GM19351 (cell line): ENCODE measurements at regions not wholly inside any gene's neighbourhood (a gene's known extent, or its start where the extent isn't known, plus 50 kb on each side); places are given as distances from the start of the nearest gene placed in this dataset.
"Not testable (repeated sequence)": the region's sequence is repeated elsewhere in the genome, so short reads cannot be mapped to it uniquely, and the experiment has no call there.

ENCODE experiments used
- ATAC-seq: cut with Tn5 transposase; IDR thresholded peaks from one replicate; pipeline ENCODE4 v1.9.1; 2021; ENCODE audit warnings: mild to moderate bottlenecking, moderate library complexity; ENCODE audit not compliant: unreplicated experiment

DNA sequence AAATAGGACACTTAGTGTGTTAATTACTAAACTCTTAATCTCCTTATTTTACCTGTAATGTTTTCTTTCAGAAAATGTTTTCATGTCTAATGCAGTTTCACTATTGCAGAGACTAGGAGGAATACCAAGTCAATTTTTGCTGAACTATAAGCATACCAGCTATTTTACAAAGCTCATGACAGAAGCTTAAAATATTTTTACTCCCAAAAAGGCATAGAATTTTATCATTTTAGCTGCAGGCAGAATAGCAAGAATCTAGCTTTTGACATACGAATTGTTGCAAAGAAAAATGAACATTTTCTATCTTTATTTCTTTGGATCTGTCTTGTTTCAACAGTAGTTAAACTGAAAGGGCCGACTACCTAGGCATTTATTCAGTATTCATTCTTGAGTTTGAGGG, 366.9 kb downstream of the FAT3 start:
- no peak for ATAC-seq

DNA sequence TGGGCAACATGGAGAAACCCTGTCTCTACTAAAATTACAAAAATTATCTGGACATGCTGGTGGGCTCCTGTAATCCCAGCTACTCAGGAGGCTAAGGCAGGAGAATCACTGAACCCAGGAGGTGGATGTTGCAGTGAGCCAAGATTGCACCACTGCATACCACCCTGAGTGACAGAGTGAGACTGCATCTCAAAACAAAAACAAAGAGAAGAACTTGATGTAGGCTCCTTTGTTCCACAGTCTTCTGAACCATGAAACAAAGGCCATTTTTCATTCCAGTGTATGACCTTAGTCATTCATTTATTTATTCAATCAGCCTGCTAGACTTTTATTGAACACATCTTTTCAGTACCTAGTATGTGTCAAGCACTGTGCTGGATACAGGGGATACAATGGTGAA, 369.6 kb downstream of the FAT3 start:
- ATAC-seq, result no peak

DNA sequence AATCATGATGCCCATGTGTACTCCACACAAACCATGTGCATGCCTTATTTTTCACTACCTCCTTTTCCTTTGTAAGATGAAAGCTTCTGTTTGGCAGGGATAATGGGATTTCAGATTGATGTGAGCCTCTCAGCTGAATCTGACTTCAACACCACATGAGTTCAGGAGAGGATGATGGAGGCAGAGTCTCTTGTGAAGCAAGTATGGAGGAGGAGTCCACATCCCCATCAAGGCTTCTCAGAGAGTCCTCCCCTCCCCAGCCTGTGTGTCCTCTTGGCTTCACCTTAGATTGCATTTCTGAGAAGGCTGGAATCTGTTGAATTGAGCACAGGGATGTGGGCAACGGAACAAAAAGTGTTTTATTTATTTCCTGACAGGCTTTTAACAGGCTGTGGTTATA, 370.4 kb downstream of the FAT3 start:
- ATAC-seq, result no peak

DNA sequence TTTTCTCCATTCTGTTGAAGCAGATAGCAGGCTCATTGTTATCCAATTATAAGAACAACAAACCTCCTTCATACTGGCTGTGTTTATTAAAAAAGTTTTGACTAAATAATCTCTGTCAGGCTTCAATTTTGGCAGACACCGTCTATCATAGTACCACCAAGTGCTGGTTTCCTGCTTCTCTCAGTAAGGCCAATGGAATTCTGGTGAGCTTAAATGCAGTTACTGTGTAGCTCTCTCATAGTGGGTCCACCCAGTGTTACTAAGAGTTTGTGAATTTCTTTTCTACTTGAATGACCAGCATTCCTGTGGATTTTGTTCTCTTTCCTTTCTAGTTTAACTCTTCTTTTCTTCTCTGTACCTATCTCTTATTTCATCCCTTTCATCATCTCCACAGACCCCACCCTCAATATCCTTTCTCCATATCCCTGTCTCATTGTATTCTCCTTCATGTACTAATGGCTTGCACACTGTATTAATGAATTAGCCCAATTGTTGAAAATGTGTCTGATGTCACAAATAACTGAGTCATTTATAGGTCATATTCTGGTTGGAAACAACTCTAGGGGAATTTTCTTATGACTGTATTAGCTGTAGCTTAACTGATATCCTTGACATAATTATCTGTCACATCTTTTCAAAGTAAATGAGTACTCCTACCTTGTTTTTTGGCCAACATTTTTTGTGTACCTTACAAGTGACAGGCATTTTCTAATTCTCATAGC, 372.1 kb downstream of the FAT3 start:
- no peak for ATAC-seq

DNA sequence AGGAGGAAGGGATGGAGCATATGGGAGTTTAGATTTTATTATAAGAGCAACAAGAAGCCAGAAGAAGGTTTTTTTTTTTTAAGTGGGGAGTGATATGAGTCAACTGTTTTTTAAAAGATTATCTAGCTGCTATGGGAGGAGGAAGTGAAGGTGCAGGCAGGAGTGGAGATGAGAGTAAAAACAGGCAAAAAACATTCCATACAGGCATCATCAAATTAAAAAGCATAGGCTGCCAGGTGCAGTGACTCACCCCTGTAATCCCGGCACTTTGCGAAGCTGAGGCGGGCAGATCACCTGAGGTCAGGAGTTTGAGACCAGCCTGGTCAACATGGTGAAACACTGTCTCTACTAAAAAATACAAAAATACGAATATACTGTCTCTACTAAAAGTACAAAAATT, 368.4 kb upstream of the MTNR1B start:
- no peak for ATAC-seq

DNA sequence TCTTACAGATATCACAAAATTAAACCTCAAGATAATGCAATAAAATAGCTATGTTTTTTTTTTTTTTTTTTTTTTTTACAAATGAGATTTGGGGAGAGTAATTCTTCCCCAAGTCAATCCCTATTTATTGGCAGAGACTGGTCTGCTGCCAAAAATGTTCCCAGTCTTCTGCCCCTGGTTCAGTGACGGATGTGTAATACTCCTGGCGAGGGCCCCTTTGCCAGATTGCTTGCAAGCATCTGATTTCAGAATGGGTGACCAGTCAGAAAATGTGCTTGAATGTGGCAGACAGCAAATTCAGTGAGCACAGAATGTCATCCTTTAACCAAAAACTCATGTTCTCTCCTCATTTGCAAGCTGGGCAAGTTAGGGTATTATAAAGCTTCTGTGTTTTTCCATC, 363.8 kb upstream of the MTNR1B start:
- no peak for ATAC-seq

GRCh38 chr11:92607969-92608722, 361.3 kb upstream of the MTNR1B start:
- no peak for ATAC-seq

GRCh38 chr11:92611157-92611556, 358.3 kb upstream of the MTNR1B start:
- no peak for ATAC-seq

DNA sequence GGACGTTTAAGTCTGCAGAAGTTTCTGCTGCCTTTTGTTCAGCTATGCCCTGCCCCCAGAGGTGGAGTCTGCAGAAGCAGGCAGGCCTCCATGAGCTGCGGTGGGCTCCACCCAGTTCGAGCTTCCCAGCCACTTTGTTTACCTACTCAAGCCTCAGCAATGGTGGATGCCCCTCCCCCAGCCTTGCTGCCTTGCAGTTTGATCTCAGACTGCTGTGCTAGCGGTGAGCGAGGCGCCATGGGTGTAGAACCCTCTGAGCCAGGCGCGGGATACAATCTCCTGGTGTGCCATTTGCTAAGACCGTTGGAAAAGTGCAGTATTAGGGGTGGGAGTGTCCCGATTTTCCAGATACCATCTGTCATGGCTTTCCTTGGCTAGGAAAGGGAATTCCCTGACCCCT, 351.4 kb upstream of the MTNR1B start:
- not testable (repeated sequence) for ATAC-seq

GRCh38 chr11:92623055-92623454, 346.4 kb upstream of the MTNR1B start:
- ATAC-seq, result no peak

DNA sequence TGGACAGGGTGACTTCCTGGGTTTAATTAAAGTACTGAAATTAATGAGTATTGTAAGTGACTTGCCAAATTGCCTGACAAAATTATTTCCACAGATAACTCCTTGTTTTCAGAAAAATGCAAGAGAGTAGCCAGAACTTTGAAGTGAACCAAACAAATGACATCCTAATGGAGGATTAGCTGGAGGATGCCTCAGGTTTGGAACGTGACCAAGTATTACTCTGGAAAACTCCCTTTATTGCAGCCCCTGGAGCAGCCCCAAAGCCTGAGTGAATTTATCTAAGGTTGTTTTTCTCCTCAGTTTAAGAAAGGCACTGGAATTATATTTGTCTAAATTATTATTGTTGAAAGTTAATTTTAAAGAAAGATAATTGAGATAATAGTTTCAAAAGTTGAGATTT, 343.6 kb upstream of the MTNR1B start:
- ATAC-seq, result no peak

DNA sequence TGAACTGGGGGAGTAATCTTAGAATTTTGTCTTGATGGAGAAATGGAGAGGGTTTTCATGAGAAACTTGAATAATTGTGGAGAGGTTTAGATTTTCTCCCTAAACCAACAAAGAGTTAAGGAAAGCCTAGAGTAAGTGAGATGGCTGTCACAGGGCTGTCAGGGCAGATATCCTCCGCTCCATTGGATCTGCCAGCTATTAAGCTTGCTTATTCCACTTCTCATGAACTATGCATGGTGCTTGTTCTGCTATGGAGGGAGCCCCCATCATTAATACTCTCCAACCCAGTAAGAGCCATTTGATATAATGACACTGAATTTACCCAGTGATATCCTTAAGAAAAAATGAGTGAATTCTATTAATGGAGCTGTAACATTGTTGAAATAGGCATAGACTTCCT, 342.8 kb upstream of the MTNR1B start:
- ATAC-seq, result no peak

DNA sequence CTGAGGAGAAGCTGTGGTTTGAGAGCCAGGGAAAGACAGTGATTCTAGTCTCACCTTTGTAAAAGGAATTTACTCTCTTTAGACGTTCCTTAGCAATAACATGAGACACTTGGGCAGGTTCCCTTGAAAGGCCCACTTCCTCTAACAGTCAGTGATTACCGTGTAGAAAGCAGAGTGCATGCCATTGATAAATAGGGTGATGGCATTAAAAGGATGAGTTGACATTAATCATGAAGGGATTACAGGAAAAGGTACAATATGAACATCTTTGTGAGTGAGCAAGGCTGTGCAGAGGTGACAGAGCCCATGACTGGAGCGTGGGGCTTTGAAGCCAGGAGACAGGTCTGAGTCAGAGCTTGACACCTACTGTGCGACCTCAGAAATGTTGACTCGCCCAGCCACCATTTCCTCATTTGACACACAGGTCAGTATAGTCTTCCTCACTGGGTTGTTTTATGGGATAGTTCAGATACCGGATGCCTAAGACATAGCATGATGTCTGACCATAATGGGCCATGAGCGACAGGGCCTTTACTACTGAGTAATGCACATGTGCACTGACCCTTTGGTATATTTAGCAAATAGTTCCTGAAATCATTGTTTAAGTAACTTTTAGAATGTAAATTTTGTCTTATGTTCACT, 341.7 kb upstream of the MTNR1B start:
- no peak for ATAC-seq

DNA sequence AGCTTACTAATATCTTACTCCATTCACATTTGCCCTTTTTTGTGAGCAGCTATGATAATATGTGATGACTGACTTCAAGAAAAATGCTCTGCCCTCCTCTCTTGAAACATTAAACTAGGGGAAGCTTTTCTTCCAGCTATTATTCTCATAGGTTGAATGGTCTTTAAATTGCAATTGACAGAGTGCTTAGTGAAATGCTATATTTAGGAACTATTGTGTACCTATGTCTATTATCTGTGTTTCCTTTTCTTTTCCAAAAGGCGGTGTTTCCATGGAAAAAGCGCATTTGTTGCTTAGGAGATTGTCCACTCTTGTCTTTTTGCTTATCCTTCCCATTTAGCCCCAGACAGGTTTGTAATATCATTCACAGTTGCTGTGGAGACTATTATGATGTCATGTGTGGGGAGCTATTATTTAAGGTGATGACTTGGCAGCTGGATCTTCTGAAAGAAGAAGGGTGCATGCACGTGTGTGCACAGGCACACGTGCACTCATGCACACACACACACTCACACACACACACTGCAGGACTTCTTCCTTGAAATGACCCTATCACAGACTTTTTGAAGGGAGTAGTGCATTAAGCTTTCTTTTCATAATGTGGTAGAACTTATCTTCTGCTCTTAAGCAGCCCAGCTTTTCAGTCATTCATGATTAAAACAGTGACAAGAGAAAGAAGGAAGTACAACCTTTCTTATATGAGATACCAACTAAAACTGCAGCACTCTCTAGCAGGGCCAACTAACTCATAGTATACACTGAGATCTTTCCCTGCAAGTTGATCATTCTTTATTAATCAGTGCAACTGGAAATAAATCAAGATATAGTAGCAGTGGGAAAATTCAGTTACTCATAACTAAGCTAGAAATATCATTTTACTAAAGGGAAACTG, 340.8 kb upstream of the MTNR1B start:
- ATAC-seq, result no peak

DNA sequence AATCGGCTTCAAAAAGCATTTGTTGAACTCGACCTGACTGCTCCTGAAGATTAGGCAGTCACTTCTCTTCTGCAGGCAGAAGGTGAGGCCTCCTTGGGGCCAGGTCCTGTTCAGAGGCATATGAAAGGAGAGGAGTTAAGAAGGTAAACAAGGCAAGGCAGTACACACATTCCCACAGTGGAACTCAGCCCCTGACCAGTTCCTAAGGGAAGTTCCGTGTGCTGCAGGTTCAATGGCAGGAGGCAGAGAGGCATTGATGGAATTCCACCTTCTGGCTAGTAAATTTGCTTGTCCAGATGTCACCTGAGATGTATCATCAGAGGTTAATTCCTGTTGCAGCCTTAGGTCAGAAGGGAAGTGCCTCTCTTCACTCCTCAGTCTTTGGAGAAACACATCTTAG, 337.0 kb upstream of the MTNR1B start:
- ATAC-seq, result no peak

- no peak for ATAC-seq
These were observed 335.6 kb upstream of the MTNR1B start for GRCh38 chr11:92633820-92634219.

DNA sequence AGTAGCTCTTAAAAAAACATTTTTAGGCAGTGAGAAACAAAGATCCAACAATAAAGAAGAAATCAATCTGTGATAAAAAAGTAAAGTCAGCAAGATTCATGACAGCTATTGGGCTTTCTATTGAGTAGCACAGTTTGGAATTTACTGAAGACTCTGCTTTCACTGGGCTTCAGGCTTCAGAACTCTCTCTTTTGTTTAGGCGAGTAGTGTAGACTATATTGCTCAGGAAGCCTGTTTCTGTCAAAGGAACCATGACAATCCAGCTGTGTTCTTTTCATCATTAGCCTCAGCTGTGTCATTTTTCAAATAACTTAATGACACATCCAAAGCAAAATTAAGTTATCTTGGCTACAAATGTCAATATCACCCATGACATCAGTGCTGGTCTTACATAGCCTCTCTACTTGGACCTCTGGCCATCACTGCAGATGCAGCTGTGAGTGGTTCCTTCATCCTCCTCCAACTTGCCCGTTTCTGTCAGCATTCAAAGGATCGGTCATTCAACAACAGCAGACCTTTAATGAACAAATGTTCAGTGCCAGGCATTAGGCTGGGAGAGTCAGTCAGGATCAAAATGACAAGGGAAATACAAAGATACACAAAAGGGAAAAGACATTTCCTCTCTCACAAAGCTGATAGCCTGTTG, 332.8 kb upstream of the MTNR1B start:
- no peak for ATAC-seq

GRCh38 chr11:92638678-92639077, 330.8 kb upstream of the MTNR1B start:
- ATAC-seq, result no peak

DNA sequence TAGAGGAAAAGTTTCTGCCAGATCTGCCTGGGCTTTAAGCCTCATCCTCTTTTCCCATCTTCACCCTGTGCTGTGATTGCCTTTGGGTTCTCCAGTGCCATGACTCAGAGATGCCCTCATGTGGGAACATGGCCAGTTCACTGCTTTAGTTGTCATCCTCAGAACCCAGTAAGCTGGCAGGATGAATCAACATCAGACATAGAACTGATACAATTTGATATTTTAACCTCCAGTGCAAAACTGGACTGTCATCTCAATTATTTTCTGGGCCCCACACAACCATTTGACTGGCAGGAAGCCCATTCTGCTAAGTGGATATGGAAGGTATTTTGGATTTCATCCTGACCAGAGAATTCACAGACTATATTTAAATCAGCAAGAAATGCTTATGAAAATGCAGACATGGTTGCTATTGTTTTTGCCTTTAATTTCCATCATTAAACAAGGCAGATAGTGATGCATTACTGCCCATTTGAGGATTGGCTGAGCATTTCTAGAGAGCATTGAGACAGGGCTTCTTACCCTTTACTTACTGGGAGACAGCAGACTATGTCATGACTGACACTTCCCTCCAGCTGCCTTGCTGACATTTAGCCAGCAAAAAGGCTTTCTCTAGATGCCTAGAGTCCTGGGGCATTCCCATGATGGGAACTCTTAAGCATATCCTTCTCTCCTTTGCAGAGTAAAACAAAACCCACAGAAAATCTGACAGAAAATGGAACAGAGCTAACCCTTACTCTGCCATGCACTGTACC, 327.1 kb upstream of the MTNR1B start:
- ATAC-seq, result no peak

- ATAC-seq, result no peak
These were observed 325.6 kb upstream of the MTNR1B start for GRCh38 chr11:92643827-92644226.
